ENCODE measurements at regions not wholly inside any gene's neighbourhood (a gene's known extent, or its start where the extent isn't known, plus 50 kb on each side); places are given as distances from the start of the nearest gene placed in this dataset.
"Not testable (repeated sequence)": the region's sequence is repeated elsewhere in the genome, so short reads cannot be mapped to it uniquely, and the experiment has no call there.

DNA sequence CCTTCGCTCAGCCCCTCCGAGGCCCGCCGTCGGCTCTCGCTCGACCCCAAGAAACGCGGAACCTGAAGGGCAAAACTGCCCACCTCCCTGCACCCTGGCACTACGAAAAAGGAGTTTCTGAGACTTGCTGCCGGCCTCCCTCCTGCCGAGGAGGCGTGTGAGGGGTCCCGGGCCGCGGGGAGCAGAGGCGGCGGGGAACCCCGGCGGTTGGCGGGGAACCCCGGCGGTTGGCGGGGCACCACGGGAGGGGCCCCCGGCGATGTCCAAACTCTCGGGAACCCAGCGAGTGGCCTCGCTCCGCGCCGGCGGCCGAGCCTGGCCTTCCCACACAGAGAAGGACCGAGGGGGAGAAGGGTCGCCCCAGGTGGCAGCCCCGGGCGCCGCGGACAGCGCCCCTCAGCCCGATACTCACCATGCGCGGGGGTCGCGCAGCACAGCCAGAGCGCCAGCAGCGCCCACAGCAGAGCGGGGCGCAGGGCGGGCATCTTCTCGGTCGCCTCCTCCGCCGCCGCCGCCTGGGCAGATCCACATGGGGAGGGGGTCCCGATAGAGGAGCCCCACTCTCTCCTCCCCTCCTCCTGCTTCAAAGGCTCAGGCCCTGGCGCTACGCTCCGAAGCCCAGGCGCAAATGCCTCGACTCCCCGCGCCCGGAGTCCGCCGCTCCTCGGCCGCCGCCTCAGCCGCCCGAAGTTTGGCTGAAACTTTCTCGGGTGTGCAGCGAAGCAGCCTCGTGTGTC, 69.4 kb upstream of the NUDT4B start:
- ATAC-seq: peak; percentile 68

DNA sequence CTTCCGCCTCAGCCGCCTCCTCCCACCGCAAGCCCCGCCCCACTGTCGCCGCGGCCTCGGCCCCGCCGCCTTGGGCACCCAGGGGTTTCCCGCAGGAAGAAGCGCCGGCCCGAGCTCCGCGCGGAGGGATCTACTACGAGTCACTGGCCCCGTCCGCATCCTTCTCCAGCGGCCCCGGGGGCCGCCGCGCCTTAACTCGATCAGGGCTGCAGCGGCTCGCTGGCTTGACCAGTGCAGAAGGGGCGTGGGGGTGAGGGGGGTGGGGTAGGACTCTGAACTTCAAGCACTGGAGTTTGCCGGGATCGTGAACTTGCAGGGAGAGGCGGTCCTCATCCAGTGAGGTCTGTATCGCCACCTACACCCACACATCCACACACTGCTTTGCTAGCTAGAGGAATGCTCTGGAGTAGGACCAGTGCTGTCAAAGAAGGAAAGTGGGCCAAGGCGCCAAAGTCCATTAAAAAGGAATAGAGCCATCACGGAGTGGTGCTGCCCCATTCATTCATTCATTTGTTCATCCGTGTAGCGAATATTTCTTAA, 68.7 kb upstream of the NUDT4B start:
- not testable (repeated sequence) for H3K4me2 ChIP-seq, H2AFZ ChIP-seq
- peak overlapping the region; percentile 52; the same call in 2 of the 3 replicates for H3K4me3 Mint-ChIP-seq

More for the DNA sequence above, 69.4 kb upstream of the NUDT4B start:
- H3K4me1 Mint-ChIP-seq; H3K36me3 Mint-ChIP-seq (ENCODE audit: low read depth); H4K20me1 ChIP-seq (replicated peaks; ENCODE audit: insufficient read depth); H3K9me3 Mint-ChIP-seq; H3K9me2 ChIP-seq (ENCODE audit: insufficient read depth); H2AFZ ChIP-seq; H3K4me2 ChIP-seq; H3K27me3 Mint-ChIP-seq (ENCODE audit: insufficient read depth, low read depth, poor library complexity); H3K27ac Mint-ChIP-seq; H3K4me1 ChIP-seq (ENCODE audit: insufficient read depth); H3K27me3 ChIP-seq (ENCODE audit: insufficient read depth); H3K79me2 ChIP-seq (replicated peaks; ENCODE audit: insufficient read depth); H3K36me3 ChIP-seq (ENCODE audit: insufficient read depth); H3K27ac ChIP-seq (ENCODE audit: low read depth); H3F3A ChIP-seq (replicated peaks; ENCODE audit: low read depth): not testable (repeated sequence)
- peak; percentile 5 for DNase-seq (ENCODE audit: low spot score)
- peak overlapping the region; percentile 52; the same call in 2 of the 3 replicates for H3K4me3 Mint-ChIP-seq
- peak overlapping the region; percentile 41; the same call in 1 of the 2 replicates for H3K4me3 ChIP-seq

DNA sequence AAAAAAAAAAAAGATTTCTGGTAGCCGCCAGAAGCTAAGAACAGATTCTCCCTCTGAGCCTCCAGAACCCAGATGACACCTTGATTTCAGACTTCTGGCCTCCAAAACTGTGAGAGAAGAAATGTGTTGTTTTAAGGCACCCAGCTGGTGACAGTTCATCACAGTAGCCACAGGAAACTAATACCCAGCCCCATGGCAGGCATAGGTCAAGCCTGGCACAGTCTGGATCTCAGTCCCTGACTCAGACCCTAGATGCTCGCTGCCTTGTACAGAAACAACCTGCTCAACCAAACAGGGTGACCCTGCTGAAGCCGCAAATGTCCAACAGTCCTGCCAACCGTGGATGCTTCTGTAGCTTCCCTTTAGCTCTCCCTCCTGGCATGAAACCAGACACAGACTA, 61.8 kb upstream of the NUDT4B start:
- not testable (repeated sequence) for H3K4me1 Mint-ChIP-seq; H3K79me2 ChIP-seq (replicated peaks; ENCODE audit: insufficient read depth); H3K27me3 ChIP-seq (ENCODE audit: insufficient read depth); H3K4me1 ChIP-seq (ENCODE audit: insufficient read depth); ATAC-seq; H3K36me3 Mint-ChIP-seq (ENCODE audit: low read depth); H3F3A ChIP-seq (replicated peaks; ENCODE audit: low read depth); H3K4me3 Mint-ChIP-seq; H4K20me1 ChIP-seq (replicated peaks; ENCODE audit: insufficient read depth); DNase-seq (ENCODE audit: low spot score); H2AFZ ChIP-seq; H3K9me2 ChIP-seq (ENCODE audit: insufficient read depth); H3K36me3 ChIP-seq (ENCODE audit: insufficient read depth); H3K27ac Mint-ChIP-seq; H3K27ac ChIP-seq (ENCODE audit: low read depth); H3K9me3 Mint-ChIP-seq; H3K4me3 ChIP-seq; H3K27me3 Mint-ChIP-seq (ENCODE audit: insufficient read depth, low read depth, poor library complexity); H3K4me2 ChIP-seq

More for the DNA sequence above, 68.7 kb upstream of the NUDT4B start:
- H3K9me3 Mint-ChIP-seq; H3K9me2 ChIP-seq (ENCODE audit: insufficient read depth); H3K27ac ChIP-seq (ENCODE audit: low read depth); H3K4me1 ChIP-seq (ENCODE audit: insufficient read depth); H3K4me3 ChIP-seq; H3K4me1 Mint-ChIP-seq; DNase-seq (ENCODE audit: low spot score); H3K36me3 Mint-ChIP-seq (ENCODE audit: low read depth); H3F3A ChIP-seq (replicated peaks; ENCODE audit: low read depth); H3K27ac Mint-ChIP-seq; H3K36me3 ChIP-seq (ENCODE audit: insufficient read depth); H3K27me3 ChIP-seq (ENCODE audit: insufficient read depth); H3K79me2 ChIP-seq (replicated peaks; ENCODE audit: insufficient read depth); H4K20me1 ChIP-seq (replicated peaks; ENCODE audit: insufficient read depth); H3K27me3 Mint-ChIP-seq (ENCODE audit: insufficient read depth, low read depth, poor library complexity): not testable (repeated sequence)
- ATAC-seq: peak; percentile 100

DNA sequence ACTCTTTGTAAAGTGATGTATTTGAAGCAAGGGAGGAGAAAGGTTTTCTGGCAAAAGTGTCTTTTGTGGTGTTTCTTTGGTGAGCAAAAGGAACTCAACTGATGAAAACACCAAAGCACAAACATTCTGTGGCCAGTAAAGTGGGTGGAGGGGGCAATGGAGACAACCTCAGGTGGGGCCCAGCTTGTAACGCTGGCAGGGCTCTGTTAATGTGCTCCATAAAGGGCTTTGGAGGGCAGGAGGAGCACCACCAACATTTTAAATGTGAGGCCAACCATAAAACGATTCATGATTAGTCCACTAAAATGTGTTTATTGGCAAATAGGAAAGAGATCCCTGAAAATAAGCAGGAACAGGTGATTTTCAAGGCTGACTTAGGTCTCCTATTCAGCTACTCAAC, 61.2 kb upstream of the NUDT4B start:
- not testable (repeated sequence) for ATAC-seq

More for the DNA sequence above, 61.2 kb upstream of the NUDT4B start:
- not testable (repeated sequence) for H3K79me2 ChIP-seq (replicated peaks; ENCODE audit: insufficient read depth); H3K36me3 Mint-ChIP-seq (ENCODE audit: low read depth); H3F3A ChIP-seq (replicated peaks; ENCODE audit: low read depth); H3K4me1 Mint-ChIP-seq; H3K27me3 ChIP-seq (ENCODE audit: insufficient read depth); H3K4me3 Mint-ChIP-seq; H3K27ac ChIP-seq (ENCODE audit: low read depth); H2AFZ ChIP-seq; H3K27me3 Mint-ChIP-seq (ENCODE audit: insufficient read depth, low read depth, poor library complexity); H3K9me3 Mint-ChIP-seq; H3K27ac Mint-ChIP-seq; H3K36me3 ChIP-seq (ENCODE audit: insufficient read depth); H3K9me2 ChIP-seq (ENCODE audit: insufficient read depth); H4K20me1 ChIP-seq (replicated peaks; ENCODE audit: insufficient read depth); H3K4me3 ChIP-seq; H3K4me1 ChIP-seq (ENCODE audit: insufficient read depth); DNase-seq (ENCODE audit: low spot score); H3K4me2 ChIP-seq

Measured in GM23338 (cell line).